GM12878 (cell line): ENCODE measurements at regions not wholly inside any gene's neighbourhood (a gene's known extent, or its start where the extent isn't known, plus 50 kb on each side); places are given as distances from the start of the nearest gene placed in this dataset.

ENCODE experiments used
- ATAC-seq: fragments of 200-7000 bp; cut with Tn5 transposase; 3 replicates; pipeline ENCODE4 v1.9.1; 2020; ENCODE audit warnings: mild to moderate bottlenecking, moderate library complexity
- BruUV-seq: library from RNA; stranded (reverse); fragments of 400-500 nt; replicated peaks from 2 replicates; lab custom pipeline; 2021; lab: Mats Ljungman, UMichigan
- CTCF ChIA-PET: fragments of 300-600 bp; sonication (Branson Sonifier 250); formaldehyde crosslinking; extraction: SDS; loops from one replicate; lab custom pipeline; 2021; ENCODE audit warnings: inconsistent platforms; lab: Yijun Ruan, JAX
- POLR2A ChIA-PET: fragments of 350-600 bp; formaldehyde crosslinking; extraction: SDS; loops from one replicate; lab custom pipeline; 2021; ENCODE audit warnings: inconsistent platforms; lab: Charles Lee
- RAD21 ChIA-PET: fragments of 300-600 bp; sonication (Branson Sonifier 250); formaldehyde crosslinking; loops from one replicate; lab custom pipeline; 2023; ENCODE audit warnings: antibody characterized with exemption; ENCODE audit not compliant: unreplicated experiment; lab: Charles Lee
- SMC1A ChIA-PET: fragments of 300-600 bp; sonication (Branson Sonifier 250); formaldehyde crosslinking; loops from one replicate; lab custom pipeline; 2023; ENCODE audit not compliant: unreplicated experiment, uncharacterized antibody; lab: Charles Lee
- DNase-seq: peaks from one replicate; pipeline ENCODE4 v3.0.0-alpha.2; 2011; ENCODE audit warnings: low read depth, low spot score
- FAIRE-seq: peaks from 3 replicates; lab custom pipeline; 2011; peaks lifted over from hg19 to GRCh38; lab: Jason Lieb, UNC
- H2AFZ ChIP-seq: 2 replicates; pipeline ENCODE4 v1.6.0; 2011; ENCODE audit warnings: low read depth, low read length, control low read depth; ENCODE audit not compliant: control insufficient read depth
- H3K27ac ChIP-seq: 2 replicates; pipeline ENCODE4 v1.5.1; 2011; ENCODE audit warnings: control low read depth; ENCODE audit not compliant: control insufficient read depth, insufficient read depth
- H3K27me3 ChIP-seq, 2 experiments: replicated peaks in 1 of 2; 2 replicates each; pipeline versions ENCODE4 v1.6.0 to v1.6.1; 2011; ENCODE audit warnings: low read length in 1 of 2; ENCODE audit not compliant: control insufficient read depth in 2 of 2, insufficient read depth in 2 of 2
- H3K36me3 ChIP-seq, 2 experiments: 2 replicates each; pipeline ENCODE4 v1.5.1; 2011; ENCODE audit warnings: low read length in 1 of 2; ENCODE audit not compliant: control insufficient read depth in 2 of 2, insufficient read depth in 2 of 2
- H3K4me1 ChIP-seq: 2 replicates; pipeline ENCODE4 v1.6.1; 2011; ENCODE audit warnings: mild to moderate bottlenecking, low read length, moderate library complexity, mixed read lengths; ENCODE audit not compliant: control insufficient read depth, insufficient read depth
- H3K4me2 ChIP-seq: 2 replicates; pipeline ENCODE4 v1.6.0; 2011; ENCODE audit warnings: control low read depth; ENCODE audit not compliant: control insufficient read depth, insufficient read depth
- H3K4me3 ChIP-seq: fragments of 200-600 bp; sonication (generic); 2 replicates; pipeline ENCODE4 v1.5.1; 2016
- H3K79me2 ChIP-seq: 2 replicates; pipeline ENCODE4 v1.6.0; 2011; ENCODE audit warnings: low read length; ENCODE audit not compliant: control insufficient read depth, insufficient read depth
- H3K9ac ChIP-seq: 2 replicates; pipeline ENCODE4 v1.8.0; 2011; ENCODE audit warnings: low read length, control low read depth, mixed read lengths; ENCODE audit not compliant: control insufficient read depth, insufficient read depth
- H3K9me3 ChIP-seq: replicated peaks from 3 replicates; pipeline ENCODE4 v1.5.1; 2011; ENCODE audit warnings: mild to moderate bottlenecking, low read length; ENCODE audit not compliant: control insufficient read depth, insufficient read depth
- H4K20me1 ChIP-seq: 2 replicates; pipeline ENCODE4 v1.6.0; 2011; ENCODE audit not compliant: control insufficient read depth, insufficient read depth
- FOXK2 ChIP-seq: fragments of 450-650 bp; IDR thresholded peaks from 2 replicates; pipeline ENCODE4 v1.6.1; 2017; ENCODE audit warnings: mild to moderate bottlenecking, moderate library complexity
- KDM1A ChIP-seq: fragments of 200-600 bp; sonication (generic); IDR thresholded peaks from 2 replicates; pipeline ENCODE4 v1.6.1; 2016; ENCODE audit warnings: borderline replicate concordance
- NR2C1 ChIP-seq: fragments of 450-650 bp; IDR thresholded peaks from 2 replicates; pipeline ENCODE4 v1.6.1; 2017; ENCODE audit warnings: antibody characterized with exemption, mild to moderate bottlenecking, moderate library complexity
- TBL1XR1 ChIP-seq: IDR thresholded peaks from 2 replicates; pipeline ENCODE4 v1.6.1; 2012; ENCODE audit warnings: low read depth, low read length, improper control_type of control experiment
- ZNF207 ChIP-seq: fragments of 450-650 bp; IDR thresholded peaks from 2 replicates; pipeline ENCODE4 v1.6.1; 2014; ENCODE audit warnings: antibody characterized with exemption, mild to moderate bottlenecking, borderline replicate concordance
- ZNF384 ChIP-seq: IDR thresholded peaks from 2 replicates; pipeline ENCODE4 v1.6.1; 2012; ENCODE audit warnings: low read depth, mild to moderate bottlenecking, low read length, improper control_type of control experiment, borderline replicate concordance
- WGBS: methylation state at CpG from one replicate; pipeline ENCODE4 v1.1.6; 2016; ENCODE audit warnings: low lambda C conversion rate; ENCODE audit not compliant: insufficient replicate concordance, insufficient coverage; ENCODE audit errors: missing lambda C conversion rate; 5-methylcytosine and 5-hydroxymethylcytosine counted together
- in situ Hi-C: fragments of 300-500 bp; cut with MboI; formaldehyde crosslinking; loops from 9 replicates; pipeline ENCODE4 v1.14.3; 2018; ENCODE audit warnings: mixed read lengths
- intact Hi-C: fragments of 100-400 bp; cut with micrococcal nuclease; formaldehyde crosslinking; loops from one replicate; pipeline ENCODE4 v1.14.2; 2022; ENCODE audit not compliant: unreplicated experiment
- TF ChIP-seq, protein P1 (sequence below): fragments of 150-350 bp; IDR thresholded peaks from 2 replicates; pipeline ENCODE4 v1.6.1; 2016; ENCODE audit warnings: low read depth, low read length
- TF ChIP-seq, protein P2 (sequence below): fragments of 450-650 bp; IDR thresholded peaks from 2 replicates; pipeline ENCODE4 v1.6.1; 2017; ENCODE audit warnings: borderline replicate concordance
- TF ChIP-seq, protein P3 (sequence below): fragments of 450-650 bp; formaldehyde crosslinking; IDR thresholded peaks from 2 replicates; pipeline ENCODE4 v1.4.0; 2020; ENCODE audit warnings: mild to moderate bottlenecking, moderate library complexity
- TF ChIP-seq, protein P4 (sequence below): IDR thresholded peaks from 2 replicates; pipeline ENCODE4 v1.6.1; 2011; ENCODE audit warnings: mild to moderate bottlenecking, low read depth, low read length, moderate library complexity; ENCODE audit not compliant: insufficient replicate concordance
- TF ChIP-seq, protein P5 (sequence below): fragments of 450-650 bp; IDR thresholded peaks from 2 replicates; pipeline ENCODE4 v1.6.1; 2017; ENCODE audit warnings: mild to moderate bottlenecking, moderate library complexity

DNA sequence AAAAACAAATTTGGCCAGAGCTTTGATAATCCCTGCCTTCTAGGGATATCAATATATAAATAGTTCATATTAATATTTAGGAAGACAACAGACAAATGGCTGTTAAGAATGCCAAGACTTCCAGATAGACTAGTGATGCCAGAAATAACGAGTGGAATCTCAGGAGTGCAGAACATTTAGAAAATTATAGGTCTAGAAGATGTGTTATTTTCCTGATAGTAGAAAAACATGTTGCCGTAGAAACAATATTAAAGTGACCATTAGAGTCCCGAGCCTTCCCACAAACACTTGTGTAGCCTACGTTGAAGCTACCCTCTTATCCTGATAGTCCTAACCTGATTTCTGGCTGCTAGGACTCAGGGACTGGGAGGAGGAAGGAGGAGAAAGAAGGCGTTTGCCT lies 54.3 kb upstream of the ITGA6 start:
- Histone ChIP-seq H3K9ac (no peak overlapping the region), H3K27me3 (peaks cover 0 to 2% of the 10 kb centered on the region in 2 experiments; a peak in 1 of 4 replicates), H4K20me1 (no peaks in the 10 kb centered on the region), H3K79me2 (no peaks in the 10 kb centered on the region), H3K4me2 (no peak overlapping the region), H3K4me1 (no peaks in the 10 kb centered on the region), H3K4me3 (no peak overlapping the region), H3K27ac (no peak overlapping the region), H3K9me3 (no peaks in the 10 kb centered on the region), H2AFZ (no peak overlapping the region), H3K36me3 (no peaks in the 10 kb centered on the region)
- no TSS peak for BruUV-seq
- POLR2A ChIA-PET, result no interaction called here
- SMC1A ChIA-PET, result no interaction called here
- no peak for FAIRE-seq
- in situ Hi-C loops (no loop called here), intact Hi-C loops (no loop called here)
- CTCF ChIA-PET, result no interaction called here
- RAD21 ChIA-PET, result no interaction called here
- WGBS, result 7% methylated on average over 5 of the region's 5 CpGs
- ATAC-seq, result no peak
- no peak for DNase-seq
- no peak for TF ChIP-seq KDM1A
- TF ChIP-seq, protein P1, sequence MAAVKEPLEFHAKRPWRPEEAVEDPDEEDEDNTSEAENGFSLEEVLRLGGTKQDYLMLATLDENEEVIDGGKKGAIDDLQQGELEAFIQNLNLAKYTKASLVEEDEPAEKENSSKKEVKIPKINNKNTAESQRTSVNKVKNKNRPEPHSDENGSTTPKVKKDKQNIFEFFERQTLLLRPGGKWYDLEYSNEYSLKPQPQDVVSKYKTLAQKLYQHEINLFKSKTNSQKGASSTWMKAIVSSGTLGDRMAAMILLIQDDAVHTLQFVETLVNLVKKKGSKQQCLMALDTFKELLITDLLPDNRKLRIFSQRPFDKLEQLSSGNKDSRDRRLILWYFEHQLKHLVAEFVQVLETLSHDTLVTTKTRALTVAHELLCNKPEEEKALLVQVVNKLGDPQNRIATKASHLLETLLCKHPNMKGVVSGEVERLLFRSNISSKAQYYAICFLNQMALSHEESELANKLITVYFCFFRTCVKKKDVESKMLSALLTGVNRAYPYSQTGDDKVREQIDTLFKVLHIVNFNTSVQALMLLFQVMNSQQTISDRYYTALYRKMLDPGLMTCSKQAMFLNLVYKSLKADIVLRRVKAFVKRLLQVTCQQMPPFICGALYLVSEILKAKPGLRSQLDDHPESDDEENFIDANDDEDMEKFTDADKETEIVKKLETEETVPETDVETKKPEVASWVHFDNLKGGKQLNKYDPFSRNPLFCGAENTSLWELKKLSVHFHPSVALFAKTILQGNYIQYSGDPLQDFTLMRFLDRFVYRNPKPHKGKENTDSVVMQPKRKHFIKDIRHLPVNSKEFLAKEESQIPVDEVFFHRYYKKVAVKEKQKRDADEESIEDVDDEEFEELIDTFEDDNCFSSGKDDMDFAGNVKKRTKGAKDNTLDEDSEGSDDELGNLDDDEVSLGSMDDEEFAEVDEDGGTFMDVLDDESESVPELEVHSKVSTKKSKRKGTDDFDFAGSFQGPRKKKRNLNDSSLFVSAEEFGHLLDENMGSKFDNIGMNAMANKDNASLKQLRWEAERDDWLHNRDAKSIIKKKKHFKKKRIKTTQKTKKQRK, result no peak
- no peak for TF ChIP-seq NR2C1
- no peak for TF ChIP-seq ZNF207
- TF ChIP-seq, protein P2, sequence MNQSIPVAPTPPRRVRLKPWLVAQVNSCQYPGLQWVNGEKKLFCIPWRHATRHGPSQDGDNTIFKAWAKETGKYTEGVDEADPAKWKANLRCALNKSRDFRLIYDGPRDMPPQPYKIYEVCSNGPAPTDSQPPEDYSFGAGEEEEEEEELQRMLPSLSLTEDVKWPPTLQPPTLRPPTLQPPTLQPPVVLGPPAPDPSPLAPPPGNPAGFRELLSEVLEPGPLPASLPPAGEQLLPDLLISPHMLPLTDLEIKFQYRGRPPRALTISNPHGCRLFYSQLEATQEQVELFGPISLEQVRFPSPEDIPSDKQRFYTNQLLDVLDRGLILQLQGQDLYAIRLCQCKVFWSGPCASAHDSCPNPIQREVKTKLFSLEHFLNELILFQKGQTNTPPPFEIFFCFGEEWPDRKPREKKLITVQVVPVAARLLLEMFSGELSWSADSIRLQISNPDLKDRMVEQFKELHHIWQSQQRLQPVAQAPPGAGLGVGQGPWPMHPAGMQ, result no peak
- TF ChIP-seq FOXK2, result no peak
- TF ChIP-seq, protein P3, sequence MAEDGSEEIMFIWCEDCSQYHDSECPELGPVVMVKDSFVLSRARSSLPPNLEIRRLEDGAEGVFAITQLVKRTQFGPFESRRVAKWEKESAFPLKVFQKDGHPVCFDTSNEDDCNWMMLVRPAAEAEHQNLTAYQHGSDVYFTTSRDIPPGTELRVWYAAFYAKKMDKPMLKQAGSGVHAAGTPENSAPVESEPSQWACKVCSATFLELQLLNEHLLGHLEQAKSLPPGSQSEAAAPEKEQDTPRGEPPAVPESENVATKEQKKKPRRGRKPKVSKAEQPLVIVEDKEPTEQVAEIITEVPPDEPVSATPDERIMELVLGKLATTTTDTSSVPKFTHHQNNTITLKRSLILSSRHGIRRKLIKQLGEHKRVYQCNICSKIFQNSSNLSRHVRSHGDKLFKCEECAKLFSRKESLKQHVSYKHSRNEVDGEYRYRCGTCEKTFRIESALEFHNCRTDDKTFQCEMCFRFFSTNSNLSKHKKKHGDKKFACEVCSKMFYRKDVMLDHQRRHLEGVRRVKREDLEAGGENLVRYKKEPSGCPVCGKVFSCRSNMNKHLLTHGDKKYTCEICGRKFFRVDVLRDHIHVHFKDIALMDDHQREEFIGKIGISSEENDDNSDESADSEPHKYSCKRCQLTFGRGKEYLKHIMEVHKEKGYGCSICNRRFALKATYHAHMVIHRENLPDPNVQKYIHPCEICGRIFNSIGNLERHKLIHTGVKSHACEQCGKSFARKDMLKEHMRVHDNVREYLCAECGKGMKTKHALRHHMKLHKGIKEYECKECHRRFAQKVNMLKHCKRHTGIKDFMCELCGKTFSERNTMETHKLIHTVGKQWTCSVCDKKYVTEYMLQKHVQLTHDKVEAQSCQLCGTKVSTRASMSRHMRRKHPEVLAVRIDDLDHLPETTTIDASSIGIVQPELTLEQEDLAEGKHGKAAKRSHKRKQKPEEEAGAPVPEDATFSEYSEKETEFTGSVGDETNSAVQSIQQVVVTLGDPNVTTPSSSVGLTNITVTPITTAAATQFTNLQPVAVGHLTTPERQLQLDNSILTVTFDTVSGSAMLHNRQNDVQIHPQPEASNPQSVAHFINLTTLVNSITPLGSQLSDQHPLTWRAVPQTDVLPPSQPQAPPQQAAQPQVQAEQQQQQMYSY (CRISPR knock-in tag), result no peak
- TF ChIP-seq, protein P4, sequence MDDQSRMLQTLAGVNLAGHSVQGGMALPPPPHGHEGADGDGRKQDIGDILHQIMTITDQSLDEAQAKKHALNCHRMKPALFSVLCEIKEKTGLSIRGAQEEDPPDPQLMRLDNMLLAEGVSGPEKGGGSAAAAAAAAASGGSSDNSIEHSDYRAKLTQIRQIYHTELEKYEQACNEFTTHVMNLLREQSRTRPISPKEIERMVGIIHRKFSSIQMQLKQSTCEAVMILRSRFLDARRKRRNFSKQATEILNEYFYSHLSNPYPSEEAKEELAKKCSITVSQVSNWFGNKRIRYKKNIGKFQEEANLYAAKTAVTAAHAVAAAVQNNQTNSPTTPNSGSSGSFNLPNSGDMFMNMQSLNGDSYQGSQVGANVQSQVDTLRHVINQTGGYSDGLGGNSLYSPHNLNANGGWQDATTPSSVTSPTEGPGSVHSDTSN, result no peak
- TF ChIP-seq TBL1XR1, result no peak
- TF ChIP-seq, protein P5, sequence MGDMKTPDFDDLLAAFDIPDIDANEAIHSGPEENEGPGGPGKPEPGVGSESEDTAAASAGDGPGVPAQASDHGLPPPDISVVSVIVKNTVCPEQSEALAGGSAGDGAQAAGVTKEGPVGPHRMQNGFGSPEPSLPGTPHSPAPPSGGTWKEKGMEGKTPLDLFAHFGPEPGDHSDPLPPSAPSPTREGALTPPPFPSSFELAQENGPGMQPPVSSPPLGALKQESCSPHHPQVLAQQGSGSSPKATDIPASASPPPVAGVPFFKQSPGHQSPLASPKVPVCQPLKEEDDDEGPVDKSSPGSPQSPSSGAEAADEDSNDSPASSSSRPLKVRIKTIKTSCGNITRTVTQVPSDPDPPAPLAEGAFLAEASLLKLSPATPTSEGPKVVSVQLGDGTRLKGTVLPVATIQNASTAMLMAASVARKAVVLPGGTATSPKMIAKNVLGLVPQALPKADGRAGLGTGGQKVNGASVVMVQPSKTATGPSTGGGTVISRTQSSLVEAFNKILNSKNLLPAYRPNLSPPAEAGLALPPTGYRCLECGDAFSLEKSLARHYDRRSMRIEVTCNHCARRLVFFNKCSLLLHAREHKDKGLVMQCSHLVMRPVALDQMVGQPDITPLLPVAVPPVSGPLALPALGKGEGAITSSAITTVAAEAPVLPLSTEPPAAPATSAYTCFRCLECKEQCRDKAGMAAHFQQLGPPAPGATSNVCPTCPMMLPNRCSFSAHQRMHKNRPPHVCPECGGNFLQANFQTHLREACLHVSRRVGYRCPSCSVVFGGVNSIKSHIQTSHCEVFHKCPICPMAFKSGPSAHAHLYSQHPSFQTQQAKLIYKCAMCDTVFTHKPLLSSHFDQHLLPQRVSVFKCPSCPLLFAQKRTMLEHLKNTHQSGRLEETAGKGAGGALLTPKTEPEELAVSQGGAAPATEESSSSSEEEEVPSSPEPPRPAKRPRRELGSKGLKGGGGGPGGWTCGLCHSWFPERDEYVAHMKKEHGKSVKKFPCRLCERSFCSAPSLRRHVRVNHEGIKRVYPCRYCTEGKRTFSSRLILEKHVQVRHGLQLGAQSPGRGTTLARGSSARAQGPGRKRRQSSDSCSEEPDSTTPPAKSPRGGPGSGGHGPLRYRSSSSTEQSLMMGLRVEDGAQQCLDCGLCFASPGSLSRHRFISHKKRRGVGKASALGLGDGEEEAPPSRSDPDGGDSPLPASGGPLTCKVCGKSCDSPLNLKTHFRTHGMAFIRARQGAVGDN, result no peak
- no peak for TF ChIP-seq ZNF384
